ENCODE measurements at regions not wholly inside any gene's neighbourhood (a gene's known extent, or its start where the extent isn't known, plus 50 kb on each side); places are given as distances from the start of the nearest gene placed in this dataset.

DNA sequence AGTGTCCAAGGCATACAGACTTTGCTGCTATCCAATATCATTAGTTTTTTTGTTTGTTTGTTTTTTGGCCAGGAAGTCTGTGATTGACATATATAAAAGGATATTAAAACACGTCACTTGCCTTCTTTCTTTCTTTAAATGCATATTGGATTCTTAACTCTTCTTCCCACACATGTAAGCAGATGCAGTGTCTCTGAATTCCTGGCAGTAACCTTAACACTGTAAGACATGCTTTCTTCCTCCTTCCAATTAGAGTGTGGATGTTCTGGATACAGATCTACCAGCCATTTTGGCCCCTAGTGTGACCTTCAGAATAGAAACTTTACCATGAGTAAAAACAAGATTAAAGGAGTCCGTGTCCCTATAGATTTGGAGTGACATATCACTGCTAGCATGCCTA, 967.4 kb upstream of the PRR20A start:
- no peak overlapping the region for H3K9ac ChIP-seq (ENCODE audit: low read length)
- TF ChIP-seq, protein P1, sequence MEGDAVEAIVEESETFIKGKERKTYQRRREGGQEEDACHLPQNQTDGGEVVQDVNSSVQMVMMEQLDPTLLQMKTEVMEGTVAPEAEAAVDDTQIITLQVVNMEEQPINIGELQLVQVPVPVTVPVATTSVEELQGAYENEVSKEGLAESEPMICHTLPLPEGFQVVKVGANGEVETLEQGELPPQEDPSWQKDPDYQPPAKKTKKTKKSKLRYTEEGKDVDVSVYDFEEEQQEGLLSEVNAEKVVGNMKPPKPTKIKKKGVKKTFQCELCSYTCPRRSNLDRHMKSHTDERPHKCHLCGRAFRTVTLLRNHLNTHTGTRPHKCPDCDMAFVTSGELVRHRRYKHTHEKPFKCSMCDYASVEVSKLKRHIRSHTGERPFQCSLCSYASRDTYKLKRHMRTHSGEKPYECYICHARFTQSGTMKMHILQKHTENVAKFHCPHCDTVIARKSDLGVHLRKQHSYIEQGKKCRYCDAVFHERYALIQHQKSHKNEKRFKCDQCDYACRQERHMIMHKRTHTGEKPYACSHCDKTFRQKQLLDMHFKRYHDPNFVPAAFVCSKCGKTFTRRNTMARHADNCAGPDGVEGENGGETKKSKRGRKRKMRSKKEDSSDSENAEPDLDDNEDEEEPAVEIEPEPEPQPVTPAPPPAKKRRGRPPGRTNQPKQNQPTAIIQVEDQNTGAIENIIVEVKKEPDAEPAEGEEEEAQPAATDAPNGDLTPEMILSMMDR (IDR thresholded peaks at IDR 0.05; ENCODE audit: poor library complexity, severe bottlenecking), result no peak
- no peak for TF ChIP-seq EZH2 (IDR thresholded peaks at IDR 0.05; ENCODE audit: borderline replicate concordance, insufficient read depth, low read length, poor library complexity, severe bottlenecking)
- no peak for TF ChIP-seq POLR2AphosphoS5 (IDR thresholded peaks at IDR 0.05)
- TF ChIP-seq EP300 (conservative IDR thresholded peaks at IDR 0.05; ENCODE audit: poor library complexity, severe bottlenecking), result no peak
- TF ChIP-seq MXI1 (conservative IDR thresholded peaks at IDR 0.05; ENCODE audit: poor library complexity, severe bottlenecking), result no peak
- no peak for TF ChIP-seq SMC3 (conservative IDR thresholded peaks at IDR 0.05; ENCODE audit: poor library complexity)
- TF ChIP-seq RAD21 (conservative IDR thresholded peaks at IDR 0.05), result no peak
- no peaks in the 10 kb centered on the region for H4K20me1 ChIP-seq (ENCODE audit: insufficient read depth)
- H3K79me2 ChIP-seq (replicated peaks; ENCODE audit: insufficient read depth, low read length), result no peaks in the 10 kb centered on the region
- H2AFZ ChIP-seq (ENCODE audit: low read depth, low read length), result no peak overlapping the region
- H3K27ac ChIP-seq (ENCODE audit: low read length), result no peak overlapping the region
- no peaks in the 10 kb centered on the region for H3F3A ChIP-seq (ENCODE audit: insufficient read depth, low read length, poor library complexity, severe bottlenecking)
- no peak overlapping the region for H3K4me2 ChIP-seq (ENCODE audit: low read length)
- no peaks in the 10 kb centered on the region for H3K9me3 ChIP-seq (ENCODE audit: low read length)
- no peaks in the 10 kb centered on the region for H3K36me3 ChIP-seq (ENCODE audit: insufficient read depth, low read length)
- H3K9me2 ChIP-seq (ENCODE audit: insufficient read depth, low read length), result no peaks in the 10 kb centered on the region
- no peaks in the 10 kb centered on the region for H3K27me3 ChIP-seq (ENCODE audit: insufficient read depth, low read depth, low read length)
- H3K4me3 ChIP-seq (ENCODE audit: low read length), result no peak overlapping the region

DNA sequence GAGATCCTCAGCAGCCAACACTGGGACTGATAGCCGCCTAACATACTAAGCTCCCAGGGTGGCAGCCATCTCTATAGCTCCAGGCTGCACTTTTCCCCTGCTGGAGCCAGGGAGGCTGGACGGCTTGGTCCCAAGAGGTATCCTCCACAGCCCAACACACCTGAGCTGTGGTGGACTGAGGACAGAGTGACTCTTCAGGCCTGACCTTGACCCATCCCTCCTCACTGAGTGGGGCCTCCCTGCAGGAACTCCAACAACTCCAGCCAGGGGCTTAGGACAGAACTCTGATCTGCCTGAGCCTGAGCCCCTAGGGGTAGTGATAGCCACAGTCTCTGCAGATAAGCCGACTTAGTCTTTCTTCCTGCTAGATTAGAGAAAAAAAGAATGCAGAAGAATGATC, 958.1 kb upstream of the PRR20A start:
- no peak for TF ChIP-seq EP300 (conservative IDR thresholded peaks at IDR 0.05; ENCODE audit: poor library complexity, severe bottlenecking)
- no peak for TF ChIP-seq RAD21 (conservative IDR thresholded peaks at IDR 0.05)
- TF ChIP-seq, protein P1 (IDR thresholded peaks at IDR 0.05; ENCODE audit: poor library complexity, severe bottlenecking), result no peak

DNA sequence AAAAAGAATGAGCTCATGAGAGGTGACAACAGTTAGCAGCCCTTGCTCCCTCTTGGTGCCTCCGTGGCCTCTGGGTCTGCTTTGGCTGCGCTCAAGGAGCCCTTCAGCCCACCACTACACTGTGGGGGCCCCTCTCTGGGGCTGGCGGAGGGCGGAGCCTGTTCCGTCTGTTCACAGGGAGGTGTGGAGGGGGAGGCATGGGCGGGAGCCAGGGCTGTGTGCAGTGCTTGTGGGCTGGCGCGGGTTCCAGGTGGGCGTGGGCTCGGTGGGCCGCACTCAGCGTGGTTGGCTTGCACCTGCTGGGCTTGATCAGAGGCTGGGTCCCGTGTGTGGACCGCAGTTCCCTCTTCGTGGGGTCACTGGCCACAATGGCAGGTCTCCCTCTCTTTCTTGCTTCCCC, 953.4 kb upstream of the PRR20A start:
- Histone ChIP-seq H3K9me3 (ENCODE audit: low read length) (no peaks in the 10 kb centered on the region), H3K9me2 (ENCODE audit: insufficient read depth, low read length) (no peaks in the 10 kb centered on the region), H3F3A (ENCODE audit: insufficient read depth, low read length, poor library complexity, severe bottlenecking) (no peaks in the 10 kb centered on the region), H4K20me1 (ENCODE audit: insufficient read depth) (no peaks in the 10 kb centered on the region), H3K4me2 (ENCODE audit: low read length) (no peak overlapping the region), H3K27me3 (ENCODE audit: insufficient read depth, low read depth, low read length) (no peaks in the 10 kb centered on the region), H3K4me3 (ENCODE audit: low read length) (no peak overlapping the region), H3K79me2 (replicated peaks; ENCODE audit: insufficient read depth, low read length) (no peaks in the 10 kb centered on the region), H2AFZ (ENCODE audit: low read depth, low read length) (no peak overlapping the region), H3K9ac (ENCODE audit: low read length) (no peak overlapping the region), H3K27ac (ENCODE audit: low read length) (no peak overlapping the region), H3K36me3 (ENCODE audit: insufficient read depth, low read length) (no peaks in the 10 kb centered on the region)
- TF ChIP-seq MXI1 (conservative IDR thresholded peaks at IDR 0.05; ENCODE audit: poor library complexity, severe bottlenecking) (no peak), TAF1 (IDR thresholded peaks at IDR 0.05; ENCODE audit: low read depth) (no peak), EZH2 (IDR thresholded peaks at IDR 0.05; ENCODE audit: borderline replicate concordance, insufficient read depth, low read length, poor library complexity, severe bottlenecking) (no peak), POLR2AphosphoS5 (IDR thresholded peaks at IDR 0.05) (no peak), RAD21 (conservative IDR thresholded peaks at IDR 0.05) (no peak), EP300 (conservative IDR thresholded peaks at IDR 0.05; ENCODE audit: poor library complexity, severe bottlenecking) (no peak), SMC3 (conservative IDR thresholded peaks at IDR 0.05; ENCODE audit: poor library complexity) (no peak)
- TF ChIP-seq, protein P1 (IDR thresholded peaks at IDR 0.05; ENCODE audit: poor library complexity, severe bottlenecking), result no peak
- TF ChIP-seq, protein P2, sequence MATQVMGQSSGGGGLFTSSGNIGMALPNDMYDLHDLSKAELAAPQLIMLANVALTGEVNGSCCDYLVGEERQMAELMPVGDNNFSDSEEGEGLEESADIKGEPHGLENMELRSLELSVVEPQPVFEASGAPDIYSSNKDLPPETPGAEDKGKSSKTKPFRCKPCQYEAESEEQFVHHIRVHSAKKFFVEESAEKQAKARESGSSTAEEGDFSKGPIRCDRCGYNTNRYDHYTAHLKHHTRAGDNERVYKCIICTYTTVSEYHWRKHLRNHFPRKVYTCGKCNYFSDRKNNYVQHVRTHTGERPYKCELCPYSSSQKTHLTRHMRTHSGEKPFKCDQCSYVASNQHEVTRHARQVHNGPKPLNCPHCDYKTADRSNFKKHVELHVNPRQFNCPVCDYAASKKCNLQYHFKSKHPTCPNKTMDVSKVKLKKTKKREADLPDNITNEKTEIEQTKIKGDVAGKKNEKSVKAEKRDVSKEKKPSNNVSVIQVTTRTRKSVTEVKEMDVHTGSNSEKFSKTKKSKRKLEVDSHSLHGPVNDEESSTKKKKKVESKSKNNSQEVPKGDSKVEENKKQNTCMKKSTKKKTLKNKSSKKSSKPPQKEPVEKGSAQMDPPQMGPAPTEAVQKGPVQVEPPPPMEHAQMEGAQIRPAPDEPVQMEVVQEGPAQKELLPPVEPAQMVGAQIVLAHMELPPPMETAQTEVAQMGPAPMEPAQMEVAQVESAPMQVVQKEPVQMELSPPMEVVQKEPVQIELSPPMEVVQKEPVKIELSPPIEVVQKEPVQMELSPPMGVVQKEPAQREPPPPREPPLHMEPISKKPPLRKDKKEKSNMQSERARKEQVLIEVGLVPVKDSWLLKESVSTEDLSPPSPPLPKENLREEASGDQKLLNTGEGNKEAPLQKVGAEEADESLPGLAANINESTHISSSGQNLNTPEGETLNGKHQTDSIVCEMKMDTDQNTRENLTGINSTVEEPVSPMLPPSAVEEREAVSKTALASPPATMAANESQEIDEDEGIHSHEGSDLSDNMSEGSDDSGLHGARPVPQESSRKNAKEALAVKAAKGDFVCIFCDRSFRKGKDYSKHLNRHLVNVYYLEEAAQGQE (IDR thresholded peaks at IDR 0.05; ENCODE audit: borderline replicate concordance), result no peak

More for the DNA sequence above, 958.1 kb upstream of the PRR20A start:
- Histone ChIP-seq H3K4me3 (ENCODE audit: low read length) (no peak overlapping the region), H3K27me3 (ENCODE audit: insufficient read depth, low read depth, low read length) (no peaks in the 10 kb centered on the region), H3K4me2 (ENCODE audit: low read length) (no peak overlapping the region), H2AFZ (ENCODE audit: low read depth, low read length) (no peak overlapping the region), H4K20me1 (ENCODE audit: insufficient read depth) (no peaks in the 10 kb centered on the region), H3K79me2 (replicated peaks; ENCODE audit: insufficient read depth, low read length) (no peaks in the 10 kb centered on the region), H3K9me2 (ENCODE audit: insufficient read depth, low read length) (no peaks in the 10 kb centered on the region), H3K9me3 (ENCODE audit: low read length) (no peaks in the 10 kb centered on the region), H3K9ac (ENCODE audit: low read length) (no peak overlapping the region), H3K27ac (ENCODE audit: low read length) (no peak overlapping the region), H3K36me3 (ENCODE audit: insufficient read depth, low read length) (no peaks in the 10 kb centered on the region), H3F3A (ENCODE audit: insufficient read depth, low read length, poor library complexity, severe bottlenecking) (no peaks in the 10 kb centered on the region)
